ENCODE measurements at regions not wholly inside any gene's neighbourhood (a gene's known extent, or its start where the extent isn't known, plus 50 kb on each side); places are given as distances from the start of the nearest gene placed in this dataset.

- intact Hi-C loops (cut with DNase I) = no loop called here
- H3K4me1 ChIP-seq = peaks cover 5% of the 10 kb centered on the region
- no peak overlapping the region for H3K4me3 ChIP-seq
- H3K36me3 ChIP-seq = no peaks in the 10 kb centered on the region
- no peak overlapping the region for H3K27ac ChIP-seq
- no peak for DNase-seq
- H3K9me3 ChIP-seq = no peaks in the 10 kb centered on the region
- H3K27me3 ChIP-seq (ENCODE audit: low read depth) = no peaks in the 10 kb centered on the region
- no peak for ATAC-seq
- TF ChIP-seq CTCF (IDR thresholded peaks at IDR 0.05) = no peak
Measured at GRCh38 chr14:101122237-101123141, 219.0 kb upstream of the RTL1 start.

GRCh38 chr14:101123618-101124510 is 220.3 kb upstream of the RTL1 start:
- intact Hi-C loops (cut with DNase I) = no loop called here
- Histone ChIP-seq H3K36me3 (no peaks in the 10 kb centered on the region), H3K4me1 (peaks cover 5% of the 10 kb centered on the region), H3K27ac (no peak overlapping the region), H3K4me3 (no peak overlapping the region), H3K27me3 (ENCODE audit: low read depth) (peaks cover 10% of the 10 kb centered on the region), H3K9me3 (no peaks in the 10 kb centered on the region)
- ATAC-seq (no peak), DNase-seq (no peak)
- no peak for TF ChIP-seq CTCF (IDR thresholded peaks at IDR 0.05)

GRCh38 chr14:101124815-101125214 is 221.3 kb upstream of the RTL1 start:
- peaks cover 13% of the 10 kb centered on the region for H3K27me3 ChIP-seq (ENCODE audit: low read depth)
- no peak overlapping the region for H3K27ac ChIP-seq
- H3K36me3 ChIP-seq = no peaks in the 10 kb centered on the region
- ATAC-seq (no peak), DNase-seq (no peak)
- TF ChIP-seq CTCF (IDR thresholded peaks at IDR 0.05) = no peak
- no peak overlapping the region for H3K4me3 ChIP-seq
- H3K4me1 ChIP-seq = peaks cover 4% of the 10 kb centered on the region
- intact Hi-C loops (cut with DNase I) = no loop called here
- H3K9me3 ChIP-seq = no peaks in the 10 kb centered on the region

GRCh38 chr14:101125313-101125712 is 221.8 kb upstream of the RTL1 start:
- Histone ChIP-seq H3K36me3 (no peaks in the 10 kb centered on the region), H3K4me3 (no peak overlapping the region), H3K27ac (no peak overlapping the region), H3K27me3 (ENCODE audit: low read depth) (peaks cover 13% of the 10 kb centered on the region), H3K4me1 (no peaks in the 10 kb centered on the region), H3K9me3 (no peaks in the 10 kb centered on the region)
- TF ChIP-seq CTCF (IDR thresholded peaks at IDR 0.05) = no peak
- no peak for ATAC-seq
- no peak for DNase-seq
- intact Hi-C loops (cut with DNase I) = no loop called here

- Histone ChIP-seq H3K9me3 (no peaks in the 10 kb centered on the region), H3K27me3 (ENCODE audit: low read depth) (peaks cover 13% of the 10 kb centered on the region), H3K4me3 (no peak overlapping the region), H3K36me3 (no peaks in the 10 kb centered on the region), H3K27ac (no peak overlapping the region), H3K4me1 (no peaks in the 10 kb centered on the region)
- ATAC-seq (no peak), DNase-seq (no peak)
- no peak for TF ChIP-seq CTCF (IDR thresholded peaks at IDR 0.05)
- intact Hi-C loops (cut with DNase I) = no loop called here
Measured at GRCh38 chr14:101125719-101126651, 222.5 kb upstream of the RTL1 start.

Measured in lower lobe of right lung (tissue), 2 donors.